ACC112 (cell line): ENCODE measurements at regions not wholly inside any gene's neighbourhood (a gene's known extent, or its start where the extent isn't known, plus 50 kb on each side); places are given as distances from the start of the nearest gene placed in this dataset.
"Not testable (repeated sequence)": the region's sequence is repeated elsewhere in the genome, so short reads cannot be mapped to it uniquely, and the experiment has no call there.

Experiments used
- H2AFZ ChIP-seq: fragments of 200-600 bp; sonication (generic); one replicate; pipeline ENCODE4 v1.6.0; 2017; ENCODE audit warnings: antibody characterized with exemption, low read length; ENCODE audit not compliant: unreplicated experiment
- H3K27ac ChIP-seq: fragments of 200-600 bp; sonication (generic); 2 replicates; pipeline ENCODE4 v1.5.1; 2014; ENCODE audit warnings: low read depth, mild to moderate bottlenecking, antibody characterized with exemption, low read length, moderate library complexity
- H3K27me3 ChIP-seq: fragments of 200-600 bp; sonication (generic); 2 replicates; pipeline ENCODE4 v1.6.1; 2014; ENCODE audit warnings: mild to moderate bottlenecking, antibody characterized with exemption, low read length, moderate library complexity, mixed read lengths; ENCODE audit not compliant: insufficient read depth
- H3K36me3 ChIP-seq: fragments of 200-600 bp; sonication (generic); 2 replicates; pipeline ENCODE4 v1.6.1; 2016; ENCODE audit warnings: mild to moderate bottlenecking, antibody characterized with exemption, low read length, moderate library complexity, mixed read lengths; ENCODE audit not compliant: insufficient read depth
- H3K4me1 ChIP-seq: fragments of 200-600 bp; sonication (generic); one replicate; pipeline ENCODE4 v1.6.1; 2016; ENCODE audit warnings: low read length, mixed read lengths; ENCODE audit not compliant: insufficient read depth, unreplicated experiment, control insufficient read depth
- H3K4me3 ChIP-seq: fragments of 200-600 bp; sonication (generic); 2 replicates; pipeline ENCODE4 v1.5.1; 2014; ENCODE audit warnings: mild to moderate bottlenecking, low read depth, low read length
- H3K79me2 ChIP-seq: fragments of 200-600 bp; sonication (generic); one replicate; pipeline ENCODE4 v1.6.0; 2016; ENCODE audit warnings: low read length; ENCODE audit not compliant: control insufficient read depth, unreplicated experiment, insufficient read depth

- H2AFZ ChIP-seq = no peak overlapping the region
- H3K27me3 ChIP-seq = no peaks in the 10 kb centered on the region
- no peak overlapping the region for H3K4me3 ChIP-seq
- H3K4me1 ChIP-seq = no peaks in the 10 kb centered on the region
- no peak overlapping the region for H3K27ac ChIP-seq
- no peaks in the 10 kb centered on the region for H3K36me3 ChIP-seq
- H3K79me2 ChIP-seq = no peaks in the 10 kb centered on the region
These were observed 878.9 kb upstream of the WWC1 start for GRCh38 chr5:167412556-167412955.

GRCh38 chr5:167413506-167413905, 877.9 kb upstream of the WWC1 start:
- Histone ChIP-seq H3K4me3 (no peak overlapping the region), H3K4me1 (no peaks in the 10 kb centered on the region), H3K36me3 (no peaks in the 10 kb centered on the region), H2AFZ (no peak overlapping the region), H3K79me2 (no peaks in the 10 kb centered on the region), H3K27ac (no peak overlapping the region), H3K27me3 (no peaks in the 10 kb centered on the region)

- no peaks in the 10 kb centered on the region for H3K79me2 ChIP-seq
- no peak overlapping the region for H3K27ac ChIP-seq
- no peak overlapping the region for H3K4me3 ChIP-seq
- H3K4me1 ChIP-seq = no peaks in the 10 kb centered on the region
- H2AFZ ChIP-seq = no peak overlapping the region
- no peaks in the 10 kb centered on the region for H3K27me3 ChIP-seq
- H3K36me3 ChIP-seq = no peaks in the 10 kb centered on the region
These were observed 876.8 kb upstream of the WWC1 start for GRCh38 chr5:167414611-167415010.

GRCh38 chr5:167415779-167416746, 875.4 kb upstream of the WWC1 start:
- Histone ChIP-seq H3K36me3 (no peaks in the 10 kb centered on the region), H3K27me3 (no peaks in the 10 kb centered on the region), H2AFZ (no peak overlapping the region), H3K79me2 (no peaks in the 10 kb centered on the region), H3K27ac (no peak overlapping the region), H3K4me3 (no peak overlapping the region), H3K4me1 (no peaks in the 10 kb centered on the region)

- H3K4me1 ChIP-seq = no peaks in the 10 kb centered on the region
- no peaks in the 10 kb centered on the region for H3K79me2 ChIP-seq
- H3K36me3 ChIP-seq = no peaks in the 10 kb centered on the region
- no peaks in the 10 kb centered on the region for H3K27me3 ChIP-seq
- H3K27ac ChIP-seq = no peak overlapping the region
- H2AFZ ChIP-seq = no peak overlapping the region
- H3K4me3 ChIP-seq = no peak overlapping the region
These were observed 873.8 kb upstream of the WWC1 start for GRCh38 chr5:167417662-167418061.

DNA sequence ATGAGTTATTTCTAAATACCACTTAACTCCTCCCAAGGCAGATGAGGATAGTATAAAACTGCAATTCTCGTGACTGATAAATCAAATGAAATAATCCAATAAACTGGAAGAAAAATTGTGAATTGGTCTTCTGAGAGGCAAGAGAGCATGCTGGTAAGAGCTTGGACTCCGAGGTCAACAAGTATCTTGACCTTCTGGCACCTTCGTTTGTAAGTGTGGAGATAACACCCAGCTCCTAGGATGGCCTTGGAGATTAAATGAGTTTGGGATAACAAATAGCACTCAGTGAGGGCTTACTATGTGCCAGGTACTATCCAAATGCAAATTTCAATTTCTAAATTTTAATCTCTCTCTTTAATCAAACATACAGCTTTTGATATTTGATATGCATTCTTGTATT, 866.3 kb upstream of the WWC1 start:
- Histone ChIP-seq H3K4me1 (no peaks in the 10 kb centered on the region), H3K27me3 (no peaks in the 10 kb centered on the region), H3K27ac (no peak overlapping the region), H3K36me3 (no peaks in the 10 kb centered on the region), H2AFZ (no peak overlapping the region), H3K79me2 (no peaks in the 10 kb centered on the region), H3K4me3 (no peak overlapping the region)

GRCh38 chr5:167426501-167426900, 864.9 kb upstream of the WWC1 start:
- Histone ChIP-seq H3K4me1 (no peaks in the 10 kb centered on the region), H3K4me3 (no peak overlapping the region), H3K36me3 (no peaks in the 10 kb centered on the region), H3K27ac (no peak overlapping the region), H2AFZ (no peak overlapping the region), H3K79me2 (no peaks in the 10 kb centered on the region), H3K27me3 (no peaks in the 10 kb centered on the region)

DNA sequence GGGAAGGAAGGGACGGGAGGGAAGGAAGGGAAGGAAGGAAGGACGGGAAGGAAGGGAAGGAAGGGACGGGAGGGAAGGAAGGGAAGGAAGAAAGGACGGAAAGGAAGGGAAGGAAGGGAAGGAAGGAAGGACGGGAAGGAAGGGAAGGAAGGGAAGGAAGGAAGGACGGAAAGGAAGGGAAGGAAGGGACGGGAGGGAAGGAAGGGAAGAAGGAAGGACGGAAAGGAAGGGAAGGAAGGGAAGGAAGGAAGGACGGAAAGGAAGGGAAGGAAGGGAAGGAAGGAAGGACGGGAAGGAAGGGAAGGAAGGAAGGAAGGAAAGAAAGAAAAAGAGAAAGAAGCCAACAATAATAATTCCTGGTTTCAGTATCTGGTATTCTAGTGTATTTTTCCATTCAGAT, 863.8 kb upstream of the WWC1 start:
- H3K27ac ChIP-seq, H3K27me3 ChIP-seq, H3K4me3 ChIP-seq, H3K36me3 ChIP-seq, H3K79me2 ChIP-seq, H2AFZ ChIP-seq, H3K4me1 ChIP-seq: not testable (repeated sequence)

- Histone ChIP-seq H3K36me3 (no peaks in the 10 kb centered on the region), H3K79me2 (no peaks in the 10 kb centered on the region), H3K4me3 (no peak overlapping the region), H3K27me3 (no peaks in the 10 kb centered on the region), H3K4me1 (no peaks in the 10 kb centered on the region), H2AFZ (no peak overlapping the region), H3K27ac (no peak overlapping the region)
These were observed 850.6 kb upstream of the WWC1 start for GRCh38 chr5:167440846-167441245.

- H3K36me3 ChIP-seq = no peaks in the 10 kb centered on the region
- no peak overlapping the region for H2AFZ ChIP-seq
- no peak overlapping the region for H3K4me3 ChIP-seq
- no peaks in the 10 kb centered on the region for H3K4me1 ChIP-seq
- no peak overlapping the region for H3K27ac ChIP-seq
- no peaks in the 10 kb centered on the region for H3K27me3 ChIP-seq
- H3K79me2 ChIP-seq = no peaks in the 10 kb centered on the region
These were observed 848.5 kb upstream of the WWC1 start for GRCh38 chr5:167442922-167443321.
